ENCODE measurements at regions not wholly inside any gene's neighbourhood (a gene's known extent, or its start where the extent isn't known, plus 50 kb on each side); places are given as distances from the start of the nearest gene placed in this dataset.

GRCh38 chr10:21217748-21218367 lies 307.6 kb downstream of the SKIDA1 start:
- H3K18ac ChIP-seq (ENCODE audit: low read length), result no peak overlapping the region
- no peak overlapping the region for H3K4me3 ChIP-seq (ENCODE audit: low read length in 2 of 2)
- no peak overlapping the region for H3K9ac ChIP-seq (ENCODE audit: low read depth, low read length, poor library complexity)
- no peak overlapping the region for H2BK12ac ChIP-seq (ENCODE audit: low read length)
- peaks cover 0 to 2% of the 10 kb centered on the region in 2 donors for H3K4me1 ChIP-seq (ENCODE audit: control insufficient read depth in 2 of 2, insufficient read depth in 1 of 2, low read depth in 1 of 2, low read length in 2 of 2)
- no peak overlapping the region for H3K27ac ChIP-seq (replicated peaks; ENCODE audit: low read length)
- no peak overlapping the region for H2BK15ac ChIP-seq (ENCODE audit: low read length)
- no peaks in the 10 kb centered on the region for H3K27me3 ChIP-seq (ENCODE audit: control insufficient read depth in 3 of 3, insufficient read depth in 3 of 3, low read depth in 1 of 3, low read length in 3 of 3)
- no peaks in the 10 kb centered on the region for H3K36me3 ChIP-seq (replicated peaks in 1 of 2; ENCODE audit: control insufficient read depth in 2 of 2, insufficient read depth in 2 of 2, low read length in 2 of 2)
- WGBS, 2 donors (ENCODE audit: extremely low coverage in 2 of 2, insufficient read length in 2 of 2, insufficient replicate concordance in 1 of 2), result no CpG with 5 or more reads among the region's 10 CpGs
- no peak overlapping the region for H4K91ac ChIP-seq (ENCODE audit: low read depth, low read length, poor library complexity)
- H4K8ac ChIP-seq (ENCODE audit: low read depth, low read length), result no peak overlapping the region
- no peak overlapping the region for H2AFZ ChIP-seq (ENCODE audit: low read length)
- H2BK5ac ChIP-seq (ENCODE audit: low read length), result no peak overlapping the region
- no peak overlapping the region for H2AK5ac ChIP-seq (ENCODE audit: low read depth, low read length)
- H3K4me2 ChIP-seq (ENCODE audit: insufficient read depth, low read length, poor library complexity, severe bottlenecking), result no peak overlapping the region
- DNase-seq (ENCODE audit: low spot score), result no peak
- H2BK120ac ChIP-seq (ENCODE audit: low read depth, low read length), result no peak overlapping the region
- H3K9me3 ChIP-seq (replicated peaks in 1 of 2; ENCODE audit: control insufficient read depth in 2 of 2, insufficient read depth in 1 of 2, low read depth in 1 of 2, low read length in 2 of 2), result peaks cover 2 to 10% of the 10 kb centered on the region in 2 donors
- H3K4ac ChIP-seq (ENCODE audit: low read length), result no peak overlapping the region
- H3K14ac ChIP-seq (ENCODE audit: low read length), result no peak overlapping the region
- H3K79me1 ChIP-seq (ENCODE audit: low read depth, low read length), result no peaks in the 10 kb centered on the region
- no peak overlapping the region for H3K23ac ChIP-seq (ENCODE audit: low read depth, low read length, poor library complexity)

GRCh38 chr10:21217107-21217506 lies 308.4 kb downstream of the SKIDA1 start:
- Histone ChIP-seq H3K27me3 (ENCODE audit: control insufficient read depth in 3 of 3, insufficient read depth in 3 of 3, low read depth in 1 of 3, low read length in 3 of 3) (no peaks in the 10 kb centered on the region), H4K8ac (ENCODE audit: low read depth, low read length) (no peak overlapping the region), H3K4me1 (ENCODE audit: control insufficient read depth in 2 of 2, insufficient read depth in 1 of 2, low read depth in 1 of 2, low read length in 2 of 2) (peaks cover 0 to 2% of the 10 kb centered on the region in 2 donors), H2AK5ac (ENCODE audit: low read depth, low read length) (no peak overlapping the region), H3K79me1 (ENCODE audit: low read depth, low read length) (no peaks in the 10 kb centered on the region), H2BK120ac (ENCODE audit: low read depth, low read length) (no peak overlapping the region), H2AFZ (ENCODE audit: low read length) (no peak overlapping the region), H3K4ac (ENCODE audit: low read length) (no peak overlapping the region), H3K18ac (ENCODE audit: low read length) (no peak overlapping the region), H2BK12ac (ENCODE audit: low read length) (no peak overlapping the region), H2BK5ac (ENCODE audit: low read length) (no peak overlapping the region), H3K4me3 (ENCODE audit: low read length in 2 of 2) (no peak overlapping the region), H3K9ac (ENCODE audit: low read depth, low read length, poor library complexity) (no peak overlapping the region), H3K27ac (replicated peaks; ENCODE audit: low read length) (no peak overlapping the region), H3K14ac (ENCODE audit: low read length) (no peak overlapping the region), H4K91ac (ENCODE audit: low read depth, low read length, poor library complexity) (no peak overlapping the region), H3K23ac (ENCODE audit: low read depth, low read length, poor library complexity) (no peak overlapping the region), H2BK15ac (ENCODE audit: low read length) (no peak overlapping the region), H3K36me3 (replicated peaks in 1 of 2; ENCODE audit: control insufficient read depth in 2 of 2, insufficient read depth in 2 of 2, low read length in 2 of 2) (no peaks in the 10 kb centered on the region), H3K4me2 (ENCODE audit: insufficient read depth, low read length, poor library complexity, severe bottlenecking) (no peak overlapping the region), H3K9me3 (replicated peaks in 1 of 2; ENCODE audit: control insufficient read depth in 2 of 2, insufficient read depth in 1 of 2, low read depth in 1 of 2, low read length in 2 of 2) (peaks cover 2 to 10% of the 10 kb centered on the region in 2 donors)
- no peak for DNase-seq (ENCODE audit: low spot score)
- WGBS, 2 donors (ENCODE audit: extremely low coverage in 2 of 2, insufficient read length in 2 of 2, insufficient replicate concordance in 1 of 2), result no CpG with 5 or more reads among the region's 3 CpGs

DNA sequence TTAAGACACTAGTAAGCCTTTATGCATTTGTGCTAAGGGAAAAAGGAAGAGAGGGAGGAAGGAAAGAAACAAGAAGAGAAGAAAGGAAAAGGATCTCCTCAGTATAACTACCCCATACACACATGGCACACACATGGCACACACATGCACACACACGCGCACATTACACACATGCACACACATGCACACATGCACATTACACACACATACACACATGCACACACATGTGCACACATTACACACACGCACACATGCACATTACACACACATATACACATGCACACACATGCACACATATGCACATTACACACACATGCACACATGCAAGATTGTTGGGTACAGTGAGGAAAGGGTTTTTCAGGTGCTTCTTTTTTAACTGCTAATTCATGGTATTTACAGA lies 311.2 kb downstream of the SKIDA1 start:
- no peaks in the 10 kb centered on the region for H3K36me3 ChIP-seq (replicated peaks in 1 of 2; ENCODE audit: control insufficient read depth in 2 of 2, insufficient read depth in 2 of 2, low read length in 2 of 2)
- H2BK15ac ChIP-seq (ENCODE audit: low read length), result no peak overlapping the region
- H3K4me3 ChIP-seq (ENCODE audit: low read length in 2 of 2), result peak overlapping the region in 1 of 2 donors; percentile 10
- H2AK5ac ChIP-seq (ENCODE audit: low read depth, low read length), result no peak overlapping the region
- no peak overlapping the region for H3K18ac ChIP-seq (ENCODE audit: low read length)
- no peak overlapping the region for H3K14ac ChIP-seq (ENCODE audit: low read length)
- no peak overlapping the region for H2BK12ac ChIP-seq (ENCODE audit: low read length)
- H2AFZ ChIP-seq (ENCODE audit: low read length), result no peak overlapping the region
- no peak overlapping the region for H2BK5ac ChIP-seq (ENCODE audit: low read length)
- no peak overlapping the region for H3K23ac ChIP-seq (ENCODE audit: low read depth, low read length, poor library complexity)
- no peak overlapping the region for H3K27ac ChIP-seq (replicated peaks; ENCODE audit: low read length)
- H3K4ac ChIP-seq (ENCODE audit: low read length), result no peak overlapping the region
- WGBS, 2 donors (ENCODE audit: extremely low coverage in 2 of 2, insufficient read length in 2 of 2, insufficient replicate concordance in 1 of 2), result no CpG with 5 or more reads among the region's 3 CpGs
- no peak overlapping the region for H4K91ac ChIP-seq (ENCODE audit: low read depth, low read length, poor library complexity)
- H3K9ac ChIP-seq (ENCODE audit: low read depth, low read length, poor library complexity), result no peak overlapping the region
- no peak overlapping the region for H3K4me2 ChIP-seq (ENCODE audit: insufficient read depth, low read length, poor library complexity, severe bottlenecking)
- no peaks in the 10 kb centered on the region for H3K27me3 ChIP-seq (ENCODE audit: control insufficient read depth in 3 of 3, insufficient read depth in 3 of 3, low read depth in 1 of 3, low read length in 3 of 3)
- H2BK120ac ChIP-seq (ENCODE audit: low read depth, low read length), result no peak overlapping the region
- no peak for DNase-seq (ENCODE audit: low spot score)
- peaks cover 4 to 10% of the 10 kb centered on the region in 2 donors for H3K9me3 ChIP-seq (replicated peaks in 1 of 2; ENCODE audit: control insufficient read depth in 2 of 2, insufficient read depth in 1 of 2, low read depth in 1 of 2, low read length in 2 of 2)
- peaks cover 0 to 2% of the 10 kb centered on the region in 2 donors for H3K4me1 ChIP-seq (ENCODE audit: control insufficient read depth in 2 of 2, insufficient read depth in 1 of 2, low read depth in 1 of 2, low read length in 2 of 2)
- no peaks in the 10 kb centered on the region for H3K79me1 ChIP-seq (ENCODE audit: low read depth, low read length)
- H4K8ac ChIP-seq (ENCODE audit: low read depth, low read length), result no peak overlapping the region

DNA sequence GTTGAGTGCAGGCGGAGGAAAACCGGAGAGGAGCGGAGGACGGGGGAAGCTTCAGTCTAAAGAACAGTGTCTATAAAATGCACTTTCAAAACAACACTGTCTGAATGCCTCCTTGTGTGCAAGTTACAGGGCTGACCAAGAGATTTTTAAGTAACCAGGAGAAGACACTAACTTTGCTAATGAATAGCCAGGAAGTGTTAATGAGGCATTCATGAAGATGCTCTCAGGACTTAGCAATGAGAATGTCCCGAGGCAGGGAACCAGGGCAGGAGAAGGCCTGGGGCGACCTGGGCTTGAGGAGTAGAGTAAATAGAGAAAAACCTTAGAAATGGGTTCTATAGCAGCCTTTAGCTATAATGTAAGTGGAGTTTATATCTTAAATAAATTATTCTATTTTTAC lies 312.1 kb downstream of the SKIDA1 start:
- Histone ChIP-seq H3K9ac (ENCODE audit: low read depth, low read length, poor library complexity) (no peak overlapping the region), H3K4ac (ENCODE audit: low read length) (no peak overlapping the region), H4K8ac (ENCODE audit: low read depth, low read length) (no peak overlapping the region), H3K27ac (replicated peaks; ENCODE audit: low read length) (no peak overlapping the region), H3K14ac (ENCODE audit: low read length) (no peak overlapping the region), H3K79me1 (ENCODE audit: low read depth, low read length) (no peaks in the 10 kb centered on the region), H4K91ac (ENCODE audit: low read depth, low read length, poor library complexity) (no peak overlapping the region), H2AFZ (ENCODE audit: low read length) (no peak overlapping the region), H3K4me3 (ENCODE audit: low read length in 2 of 2) (no peak overlapping the region), H3K18ac (ENCODE audit: low read length) (no peak overlapping the region), H2BK120ac (ENCODE audit: low read depth, low read length) (no peak overlapping the region), H3K4me2 (ENCODE audit: insufficient read depth, low read length, poor library complexity, severe bottlenecking) (no peak overlapping the region), H3K36me3 (replicated peaks in 1 of 2; ENCODE audit: control insufficient read depth in 2 of 2, insufficient read depth in 2 of 2, low read length in 2 of 2) (no peaks in the 10 kb centered on the region), H3K23ac (ENCODE audit: low read depth, low read length, poor library complexity) (no peak overlapping the region), H2AK5ac (ENCODE audit: low read depth, low read length) (no peak overlapping the region), H2BK15ac (ENCODE audit: low read length) (no peak overlapping the region), H3K9me3 (replicated peaks in 1 of 2; ENCODE audit: control insufficient read depth in 2 of 2, insufficient read depth in 1 of 2, low read depth in 1 of 2, low read length in 2 of 2) (peaks cover 3 to 7% of the 10 kb centered on the region in 2 donors), H3K27me3 (ENCODE audit: control insufficient read depth in 3 of 3, insufficient read depth in 3 of 3, low read depth in 1 of 3, low read length in 3 of 3) (no peaks in the 10 kb centered on the region), H2BK12ac (ENCODE audit: low read length) (no peak overlapping the region), H2BK5ac (ENCODE audit: low read length) (no peak overlapping the region), H3K4me1 (ENCODE audit: control insufficient read depth in 2 of 2, insufficient read depth in 1 of 2, low read depth in 1 of 2, low read length in 2 of 2) (peaks cover 0 to 4% of the 10 kb centered on the region in 2 donors)
- no CpG with 5 or more reads among the region's 6 CpGs for WGBS, 2 donors (ENCODE audit: extremely low coverage in 2 of 2, insufficient read length in 2 of 2, insufficient replicate concordance in 1 of 2)
- no peak for DNase-seq (ENCODE audit: low spot score)

Data from neuronal stem cell (in vitro differentiated cells).